PC-9 (cell line): ENCODE measurements at regions not wholly inside any gene's neighbourhood (a gene's known extent, or its start where the extent isn't known, plus 50 kb on each side); places are given as distances from the start of the nearest gene placed in this dataset.
"Not testable (repeated sequence)": the region's sequence is repeated elsewhere in the genome, so short reads cannot be mapped to it uniquely, and the experiment has no call there.

Experiments used
- BruUV-seq: library from RNA; stranded (reverse); fragments of 400-500 nt; replicated peaks from 2 replicates; lab custom pipeline; 2021; lab: Mats Ljungman, UMichigan
- CTCF ChIA-PET: fragments of 300-600 bp; sonication (Branson Sonifier 250); formaldehyde crosslinking; loops from one replicate; lab custom pipeline; 2022; ENCODE audit warnings: antibody characterized with exemption; lab: Charles Lee
- POLR2A ChIA-PET: fragments of 300-600 bp; sonication (Branson Sonifier 250); formaldehyde crosslinking; loops from one replicate; lab custom pipeline; 2022; ENCODE audit warnings: antibody characterized with exemption; ENCODE audit not compliant: unreplicated experiment; lab: Charles Lee
- DNase-seq, 2 experiments: peaks; one replicate each; pipeline versions ENCODE4 v3.0.0 to v3.0.0-alpha.2; 2015 to 2022; ENCODE audit warnings: mixed read lengths in 1 of 2
- H2AFZ ChIP-seq: fragments of 200-600 bp; sonication (generic); 2 replicates; pipeline ENCODE4 v1.8.1; 2017; ENCODE audit warnings: antibody characterized with exemption
- H3F3A ChIP-seq: fragments of 200-600 bp; sonication (generic); 2 replicates; pipeline ENCODE4 v1.8.1; 2017; ENCODE audit warnings: antibody characterized with exemption, mild to moderate bottlenecking, low read depth; ENCODE audit not compliant: insufficient read depth
- H3K27ac ChIP-seq: fragments of 200-600 bp; sonication (generic); 2 replicates; pipeline ENCODE4 v1.6.1; 2016; ENCODE audit warnings: mixed run types
- H3K27me3 ChIP-seq: fragments of 200-600 bp; sonication (generic); 2 replicates; pipeline ENCODE4 v1.6.1; 2016; ENCODE audit warnings: low read depth, mixed run types; ENCODE audit not compliant: insufficient read depth
- H3K36me3 ChIP-seq: fragments of 200-600 bp; sonication (generic); 2 replicates; pipeline ENCODE4 v1.6.1; 2016; ENCODE audit warnings: low read depth, mixed run types
- H3K4me1 ChIP-seq: fragments of 200-600 bp; sonication (generic); replicated peaks from 2 replicates; pipeline ENCODE4 v1.6.1; 2016; ENCODE audit warnings: mixed run types; ENCODE audit not compliant: insufficient read depth
- H3K4me2 ChIP-seq: fragments of 200-600 bp; sonication (generic); 2 replicates; pipeline ENCODE4 v1.6.1; 2017; ENCODE audit warnings: mixed run types
- H3K4me3 ChIP-seq: fragments of 200-600 bp; sonication (generic); 2 replicates; pipeline ENCODE4 v1.6.1; 2016; ENCODE audit warnings: mixed run types
- H3K79me2 ChIP-seq: fragments of 200-600 bp; sonication (generic); 2 replicates; pipeline ENCODE4 v1.6.1; 2017; ENCODE audit warnings: low read depth, mixed run types
- H3K9me2 ChIP-seq: fragments of 200-600 bp; sonication (generic); 2 replicates; pipeline ENCODE4 v1.8.1; 2017; ENCODE audit warnings: mild to moderate bottlenecking; ENCODE audit not compliant: insufficient read depth
- H3K9me3 ChIP-seq: fragments of 200-600 bp; sonication (generic); 2 replicates; pipeline ENCODE4 v1.8.1; 2016; ENCODE audit warnings: low read depth; ENCODE audit not compliant: insufficient read depth
- H4K20me1 ChIP-seq: fragments of 200-600 bp; sonication (generic); 2 replicates; pipeline ENCODE4 v1.8.1; 2017; ENCODE audit not compliant: insufficient read depth
- CTCF ChIP-seq: fragments of 200-600 bp; sonication (generic); conservative IDR thresholded peaks from 2 replicates; pipeline ENCODE4 v1.6.1; 2017; ENCODE audit warnings: mixed run types, antibody characterized with exemption, mild to moderate bottlenecking, moderate library complexity
- EZH2 ChIP-seq: fragments of 200-600 bp; sonication (generic); IDR thresholded peaks from 2 replicates; pipeline ENCODE4 v1.8.0; 2017; ENCODE audit warnings: antibody characterized with exemption, low read depth
- intact Hi-C: fragments of 100-400 bp; cut with micrococcal nuclease; formaldehyde crosslinking; loops from one replicate; pipeline ENCODE4 v1.10.0; 2022; ENCODE audit not compliant: unreplicated experiment

- no peaks in the 10 kb centered on the region for H3K4me1 ChIP-seq
- no peaks in the 10 kb centered on the region for H4K20me1 ChIP-seq
- H3K36me3 ChIP-seq, result no peaks in the 10 kb centered on the region
- BruUV-seq, result no TSS peak
- H3K4me2 ChIP-seq, result no peak overlapping the region
- intact Hi-C loops, result no loop called here
- H3K4me3 ChIP-seq, result no peak overlapping the region
- no peaks in the 10 kb centered on the region for H3K9me2 ChIP-seq
- no peak overlapping the region for H2AFZ ChIP-seq
- no peak for DNase-seq
- no peaks in the 10 kb centered on the region for H3F3A ChIP-seq
- H3K27ac ChIP-seq, result no peak overlapping the region
- H3K27me3 ChIP-seq, result no peaks in the 10 kb centered on the region
- POLR2A ChIA-PET, result interaction anchor here (0.6 kb wide), 1 partner anchor 28 kb away, joined by 3 read pairs; no protein-coding TSS in a partner anchor
- TF ChIP-seq EZH2, result no peak
- no peak for TF ChIP-seq CTCF
- no peaks in the 10 kb centered on the region for H3K79me2 ChIP-seq
- no peaks in the 10 kb centered on the region for H3K9me3 ChIP-seq
- CTCF ChIA-PET, result no interaction called here
These were observed 568.8 kb downstream of the INSC start for GRCh38 chr11:15683528-15683927.

- CTCF ChIA-PET, result no interaction called here
- Histone ChIP-seq H3K9me2 (no peaks in the 10 kb centered on the region), H2AFZ (no peak overlapping the region), H3K27me3 (no peaks in the 10 kb centered on the region), H3K27ac (no peak overlapping the region), H3K4me3 (no peak overlapping the region), H3F3A (no peaks in the 10 kb centered on the region), H3K79me2 (no peaks in the 10 kb centered on the region), H3K36me3 (no peaks in the 10 kb centered on the region), H4K20me1 (no peaks in the 10 kb centered on the region), H3K4me1 (no peaks in the 10 kb centered on the region), H3K9me3 (no peaks in the 10 kb centered on the region), H3K4me2 (no peak overlapping the region)
- DNase-seq, result no peak
- POLR2A ChIA-PET, result no interaction called here
- intact Hi-C loops, result no loop called here
- BruUV-seq, result no TSS peak
- TF ChIP-seq CTCF, result no peak
- TF ChIP-seq EZH2, result no peak
These were observed 570.6 kb downstream of the INSC start for GRCh38 chr11:15685306-15685705.

GRCh38 chr11:15686259-15686658 is 571.5 kb downstream of the INSC start:
- BruUV-seq, CTCF ChIA-PET: not testable (repeated sequence)

GRCh38 chr11:15687342-15687741 is 572.6 kb downstream of the INSC start:
- Histone ChIP-seq H3K9me3 (no peaks in the 10 kb centered on the region), H3K9me2 (no peaks in the 10 kb centered on the region), H3K79me2 (no peaks in the 10 kb centered on the region), H3K4me1 (peaks cover 6% of the 10 kb centered on the region), H3K27me3 (no peaks in the 10 kb centered on the region), H3K27ac (no peak overlapping the region), H3F3A (no peaks in the 10 kb centered on the region), H3K36me3 (no peaks in the 10 kb centered on the region), H3K4me3 (no peak overlapping the region), H2AFZ (no peak overlapping the region), H3K4me2 (no peak overlapping the region), H4K20me1 (no peaks in the 10 kb centered on the region)
- TF ChIP-seq EZH2, result no peak
- TF ChIP-seq CTCF, result no peak
- ChIA-PET CTCF (no interaction called here), POLR2A (no interaction called here)
- no peak for DNase-seq
- no TSS peak for BruUV-seq
- intact Hi-C loops, result no loop called here

More at GRCh38 chr11:15686259-15686658, 571.5 kb downstream of the INSC start:
- H4K20me1 ChIP-seq, H3K27me3 ChIP-seq, H2AFZ ChIP-seq, DNase-seq, POLR2A ChIA-PET, H3K36me3 ChIP-seq, H3K4me2 ChIP-seq, H3K9me3 ChIP-seq, H3F3A ChIP-seq, H3K9me2 ChIP-seq, H3K4me1 ChIP-seq, H3K4me3 ChIP-seq, intact Hi-C loops, H3K27ac ChIP-seq, H3K79me2 ChIP-seq: not testable (repeated sequence)
